Endothelial cell of umbilical vein (primary cell): ENCODE measurements at regions not wholly inside any gene's neighbourhood (a gene's known extent, or its start where the extent isn't known, plus 50 kb on each side); places are given as distances from the start of the nearest gene placed in this dataset.

Experiments
- BruUV-seq: library from RNA; stranded (reverse); fragments of 400-500 nt; replicated peaks from 2 replicates; lab custom pipeline; 2021; lab: Mats Ljungman, UMichigan
- CTCF ChIA-PET: fragments of 300-600, 350-600 bp; sonication (Branson Sonifier 250); formaldehyde crosslinking; loops from one replicate; lab custom pipeline; 2021; ENCODE audit warnings: antibody characterized with exemption, inconsistent platforms; lab: Charles Lee
- POLR2A ChIA-PET: fragments of 300-600, 350-600 bp; sonication (Branson Sonifier 250); formaldehyde crosslinking; loops from one replicate; lab custom pipeline; 2021; ENCODE audit warnings: antibody characterized with exemption, inconsistent platforms; lab: Charles Lee
- DNase-seq: peaks from one replicate; pipeline ENCODE4 v3.0.0-alpha.2; 2011; ENCODE audit warnings: low read depth, low spot score
- FAIRE-seq: peaks from 2 replicates; lab custom pipeline; 2011; peaks lifted over from hg19 to GRCh38; lab: Jason Lieb, UNC
- H2AFZ ChIP-seq: 2 replicates; pipeline ENCODE4 v1.6.0; 2012; ENCODE audit warnings: low read depth, low read length, control low read depth, inconsistent platforms
- H3K27ac ChIP-seq: 2 replicates; pipeline ENCODE4 v1.5.1; 2011; ENCODE audit warnings: low read depth, mild to moderate bottlenecking, control low read depth, low read length, moderate library complexity; ENCODE audit not compliant: insufficient read depth
- H3K27me3 ChIP-seq, 2 experiments: 2 replicates each; pipeline versions ENCODE4 v1.6.0 to v1.6.1; 2011; ENCODE audit warnings: low read length in 2 of 2, mixed read lengths in 1 of 2; ENCODE audit not compliant: control insufficient read depth in 2 of 2, insufficient read depth in 2 of 2
- H3K36me3 ChIP-seq, 2 experiments: 2 replicates in 1 of 2; 3 replicates in 1 of 2; pipeline ENCODE4 v1.5.1; 2011; ENCODE audit warnings: low read length in 2 of 2, mild to moderate bottlenecking in 1 of 2, moderate library complexity in 1 of 2; ENCODE audit not compliant: control insufficient read depth in 2 of 2, insufficient read depth in 2 of 2; ENCODE audit errors: extremely low read depth in 1 of 2
- H3K4me1 ChIP-seq: 3 replicates; pipeline ENCODE4 v1.5.1; 2011; ENCODE audit warnings: mild to moderate bottlenecking, low read length; ENCODE audit not compliant: control insufficient read depth, insufficient read depth; ENCODE audit errors: extremely low read depth
- H3K4me2 ChIP-seq: 2 replicates; pipeline ENCODE4 v1.6.1; 2011; ENCODE audit warnings: low read length, control low read depth, mixed read lengths; ENCODE audit not compliant: insufficient read depth
- H3K4me3 ChIP-seq, 3 experiments: fragments of 200-600 bp in 1 of 3; sonication (generic), shearing (Covaris generic) in 1 of 3; replicated peaks in 1 of 3; 2 replicates each; pipeline ENCODE4 v1.5.1; 2011 to 2016; ENCODE audit warnings: control low read depth in 3 of 3, low read length in 3 of 3, mild to moderate bottlenecking in 2 of 3, inconsistent platforms in 1 of 3, low read depth in 1 of 3, moderate library complexity in 1 of 3; ENCODE audit not compliant: insufficient read depth in 1 of 3
- H3K79me2 ChIP-seq: 2 replicates; pipeline ENCODE4 v1.6.0; 2012; ENCODE audit warnings: low read length, inconsistent platforms; ENCODE audit not compliant: control insufficient read depth, insufficient read depth
- H3K9ac ChIP-seq: replicated peaks from 2 replicates; pipeline ENCODE3; 2011; ENCODE audit warnings: low read length, control low read depth; ENCODE audit not compliant: insufficient read depth; ENCODE audit errors: extremely low read depth
- H3K9me1 ChIP-seq: replicated peaks from 3 replicates; pipeline ENCODE4 v1.6.0; 2011; ENCODE audit warnings: mild to moderate bottlenecking, low read length; ENCODE audit not compliant: control insufficient read depth, insufficient read depth; ENCODE audit errors: extremely low read depth
- H3K9me3 ChIP-seq: replicated peaks from 2 replicates; pipeline ENCODE4 v1.5.1; 2012; ENCODE audit warnings: low read length, inconsistent platforms; ENCODE audit not compliant: control insufficient read depth, insufficient read depth
- H4K20me1 ChIP-seq: replicated peaks from 2 replicates; pipeline ENCODE3; 2011; ENCODE audit warnings: mild to moderate bottlenecking, low read length; ENCODE audit not compliant: control insufficient read depth, insufficient read depth; ENCODE audit errors: extremely low read depth
- CTCF ChIP-seq, 2 donors: IDR thresholded peaks; 1 replicate in 1 of 2; 2 replicates in 1 of 2; pipeline ENCODE4 v1.5.1; 2011; ENCODE audit warnings: low read length in 2 of 2, mild to moderate bottlenecking in 2 of 2, moderate library complexity in 2 of 2, control low read depth in 1 of 2, inconsistent platforms in 1 of 2, low read depth in 1 of 2; ENCODE audit not compliant: insufficient read depth in 1 of 2; ENCODE audit errors: extremely low read depth in 1 of 2
- EZH2 ChIP-seq: IDR thresholded peaks from 2 replicates; pipeline ENCODE4 v1.6.1; 2012; ENCODE audit warnings: borderline replicate concordance, low read depth, mild to moderate bottlenecking, moderate library complexity, low read length, inconsistent platforms; ENCODE audit not compliant: severe bottlenecking
- FOS ChIP-seq: IDR thresholded peaks from 2 replicates; pipeline ENCODE4 v1.6.1; 2011; ENCODE audit warnings: mild to moderate bottlenecking, low read length, moderate library complexity, borderline replicate concordance; ENCODE audit not compliant: insufficient read depth
- GATA2 ChIP-seq: IDR thresholded peaks from 2 replicates; pipeline ENCODE4 v1.7.0; 2011; ENCODE audit warnings: low read depth, mild to moderate bottlenecking, moderate library complexity, mixed read lengths, low read length; ENCODE audit not compliant: insufficient read length, insufficient read depth
- JUN ChIP-seq: IDR thresholded peaks from 2 replicates; pipeline ENCODE4 v1.6.1; 2011; ENCODE audit warnings: borderline replicate concordance, low read depth; ENCODE audit not compliant: insufficient read length, insufficient read depth
- MAX ChIP-seq: IDR thresholded peaks from 2 replicates; pipeline ENCODE4 v1.6.1; 2011; ENCODE audit not compliant: insufficient read depth, insufficient read length
- MYC ChIP-seq: IDR thresholded peaks from one replicate; pipeline ENCODE4 v1.6.1; 2011; ENCODE audit warnings: mild to moderate bottlenecking, low read depth, low read length
- POLR2A ChIP-seq: IDR thresholded peaks from 2 replicates; pipeline ENCODE4 v1.6.1; 2012; ENCODE audit warnings: low read depth, mild to moderate bottlenecking, control low read depth, low read length
- POLR2AphosphoS5 ChIP-seq: IDR thresholded peaks from 2 replicates; pipeline ENCODE4 v1.6.1; 2012; ENCODE audit warnings: low read depth, mild to moderate bottlenecking, control low read depth, low read length, moderate library complexity; ENCODE audit not compliant: insufficient read depth
- dilution Hi-C: fragments of 300-500 bp; cut with MboI; formaldehyde crosslinking; loops from one replicate; pipeline ENCODE4 v1.15.0; 2019; ENCODE audit warnings: low sequenced_read_pairs; ENCODE audit not compliant: extremely low pct_ligation_motif_present
- intact Hi-C: fragments of 100-400 bp; cut with micrococcal nuclease; formaldehyde crosslinking; loops from one replicate; pipeline ENCODE4 v1.10.0; 2022

DNA sequence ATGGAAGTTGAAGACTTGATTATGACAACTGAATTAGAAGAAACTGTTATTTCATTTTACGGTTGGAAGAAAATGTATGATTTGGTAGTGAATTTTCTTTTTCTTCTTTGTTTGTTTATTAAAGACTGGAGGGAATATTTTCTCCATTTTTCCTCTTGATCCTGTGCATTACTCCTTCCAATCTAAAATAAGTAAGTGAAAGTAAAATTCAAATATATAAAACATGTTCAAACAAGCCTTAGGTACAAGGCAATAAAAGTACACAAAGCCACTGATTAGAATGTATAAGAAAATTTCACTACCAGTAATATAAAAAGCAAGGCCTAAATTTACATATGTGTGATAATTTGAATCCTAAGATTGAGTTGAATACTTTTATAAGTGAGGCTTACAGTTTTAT, 181.2 kb upstream of the MME start:
- ChIA-PET POLR2A (no interaction called here), CTCF (no interaction called here)
- H3K4me2 ChIP-seq, result no peak overlapping the region
- dilution Hi-C loops (no loop called here), intact Hi-C loops (no loop called here)
- no peaks in the 10 kb centered on the region for H3K9me1 ChIP-seq
- no peaks in the 10 kb centered on the region for H3K36me3 ChIP-seq
- H3K9me3 ChIP-seq, result no peaks in the 10 kb centered on the region
- peaks cover 0 to 1% of the 10 kb centered on the region in 2 experiments for H3K27me3 ChIP-seq
- H3K79me2 ChIP-seq, result no peaks in the 10 kb centered on the region
- no peaks in the 10 kb centered on the region for H3K4me1 ChIP-seq
- H3K4me3 ChIP-seq, result no peak overlapping the region
- FAIRE-seq (no peak), DNase-seq (no peak)
- no TSS peak for BruUV-seq
- H3K9ac ChIP-seq, result no peak overlapping the region
- no peak overlapping the region for H3K27ac ChIP-seq
- no peak overlapping the region for H2AFZ ChIP-seq
- H4K20me1 ChIP-seq, result no peaks in the 10 kb centered on the region
- TF ChIP-seq FOS, result no peak
- no peak for TF ChIP-seq JUN
- TF ChIP-seq POLR2AphosphoS5, result no peak
- TF ChIP-seq MAX, result no peak
- no peak for TF ChIP-seq GATA2
- no peak for TF ChIP-seq MYC
- TF ChIP-seq POLR2A, result no peak
- TF ChIP-seq CTCF (IDR thresholded peaks at IDR 0.05; ENCODE audit: extremely low read depth in 1 of 2, insufficient read depth in 1 of 2, low read depth in 1 of 2, low read length in 2 of 2), result no peak
- no peak for TF ChIP-seq EZH2
